Activated CD8-positive, alpha-beta T cell treated with anti-CD3 and anti-CD28 coated beads for 36 hours (primary cell): ENCODE measurements at regions not wholly inside any gene's neighbourhood (a gene's known extent, or its start where the extent isn't known, plus 50 kb on each side); places are given as distances from the start of the nearest gene placed in this dataset.

Experiments used
- ATAC-seq: fragments of 200-7000 bp; cut with Tn5 transposase; one replicate; pipeline ENCODE4 v1.10.0; 2021; ENCODE audit warnings: mild to moderate bottlenecking, moderate library complexity
- CTCF ChIA-PET: fragments of 350-600 bp; sonication (Branson Sonifier 250); formaldehyde crosslinking; loops from one replicate; lab custom pipeline; 2021; ENCODE audit warnings: antibody characterized with exemption; lab: Charles Lee
- POLR2A ChIA-PET: fragments of 350-600 bp; sonication (Branson Sonifier 250); formaldehyde crosslinking; loops from one replicate; lab custom pipeline; 2021; ENCODE audit warnings: antibody characterized with exemption; lab: Charles Lee
- DNase-seq: peaks from one replicate; pipeline ENCODE4 v3.0.0-alpha.2; 2020
- H3K27ac Mint-ChIP-seq: one replicate; pipeline ENCODE4 v1.8.0; 2021; ENCODE audit warnings: mild to moderate bottlenecking, mixed read lengths
- H3K27me3 Mint-ChIP-seq: one replicate; pipeline ENCODE4 v1.8.0; 2021; ENCODE audit warnings: mixed read lengths
- H3K36me3 Mint-ChIP-seq: one replicate; pipeline ENCODE4 v1.8.0; 2021; ENCODE audit warnings: low read depth, mixed read lengths
- H3K4me1 Mint-ChIP-seq: one replicate; pipeline ENCODE4 v1.8.0; 2021; ENCODE audit warnings: low read depth, mixed read lengths
- H3K4me3 Mint-ChIP-seq: one replicate; pipeline ENCODE4 v1.8.0; 2021; ENCODE audit warnings: mild to moderate bottlenecking, moderate library complexity, mixed read lengths
- H3K9me3 Mint-ChIP-seq: one replicate; pipeline ENCODE4 v1.8.0; 2021; ENCODE audit warnings: mixed read lengths
- intact Hi-C: fragments of 100-400 bp; cut with micrococcal nuclease; formaldehyde crosslinking; loops from one replicate; pipeline ENCODE4 v1.10.0; 2022
- TF ChIP-seq, protein P1 (sequence below): fragments of 200-600 bp; IDR thresholded peaks from one replicate; pipeline ENCODE4 v1.8.0; 2022; ENCODE audit warnings: antibody characterized with exemption, mild to moderate bottlenecking

GRCh38 chr9:13651969-13652663 is 372.6 kb upstream of the MPDZ start:
- H3K4me3 Mint-ChIP-seq = no peak overlapping the region
- H3K9me3 Mint-ChIP-seq = peaks cover 9% of the 10 kb centered on the region
- H3K27me3 Mint-ChIP-seq = no peaks in the 10 kb centered on the region
- H3K27ac Mint-ChIP-seq = no peak overlapping the region
- ChIA-PET CTCF (no interaction called here), POLR2A (no interaction called here)
- H3K36me3 Mint-ChIP-seq = no peaks in the 10 kb centered on the region
- ATAC-seq (no peak), DNase-seq (no peak)
- TF ChIP-seq, protein P1, sequence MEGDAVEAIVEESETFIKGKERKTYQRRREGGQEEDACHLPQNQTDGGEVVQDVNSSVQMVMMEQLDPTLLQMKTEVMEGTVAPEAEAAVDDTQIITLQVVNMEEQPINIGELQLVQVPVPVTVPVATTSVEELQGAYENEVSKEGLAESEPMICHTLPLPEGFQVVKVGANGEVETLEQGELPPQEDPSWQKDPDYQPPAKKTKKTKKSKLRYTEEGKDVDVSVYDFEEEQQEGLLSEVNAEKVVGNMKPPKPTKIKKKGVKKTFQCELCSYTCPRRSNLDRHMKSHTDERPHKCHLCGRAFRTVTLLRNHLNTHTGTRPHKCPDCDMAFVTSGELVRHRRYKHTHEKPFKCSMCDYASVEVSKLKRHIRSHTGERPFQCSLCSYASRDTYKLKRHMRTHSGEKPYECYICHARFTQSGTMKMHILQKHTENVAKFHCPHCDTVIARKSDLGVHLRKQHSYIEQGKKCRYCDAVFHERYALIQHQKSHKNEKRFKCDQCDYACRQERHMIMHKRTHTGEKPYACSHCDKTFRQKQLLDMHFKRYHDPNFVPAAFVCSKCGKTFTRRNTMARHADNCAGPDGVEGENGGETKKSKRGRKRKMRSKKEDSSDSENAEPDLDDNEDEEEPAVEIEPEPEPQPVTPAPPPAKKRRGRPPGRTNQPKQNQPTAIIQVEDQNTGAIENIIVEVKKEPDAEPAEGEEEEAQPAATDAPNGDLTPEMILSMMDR = no peak
- intact Hi-C loops = no loop called here
- no peaks in the 10 kb centered on the region for H3K4me1 Mint-ChIP-seq

- intact Hi-C loops = no loop called here
- no peak for DNase-seq
- Mint-ChIP-seq H3K9me3 (peaks cover 9% of the 10 kb centered on the region), H3K4me3 (no peak overlapping the region), H3K27ac (no peak overlapping the region), H3K4me1 (no peaks in the 10 kb centered on the region), H3K27me3 (no peaks in the 10 kb centered on the region), H3K36me3 (no peaks in the 10 kb centered on the region)
- CTCF ChIA-PET = no interaction called here
- POLR2A ChIA-PET = no interaction called here
- TF ChIP-seq, protein P1 = no peak
- no peak for ATAC-seq
Observed at GRCh38 chr9:13651526-13651925, 372.0 kb upstream of the MPDZ start.

GRCh38 chr9:13648676-13649075 is 369.2 kb upstream of the MPDZ start:
- TF ChIP-seq, protein P1 = no peak
- H3K4me1 Mint-ChIP-seq = no peaks in the 10 kb centered on the region
- no peak for ATAC-seq
- no peak overlapping the region for H3K4me3 Mint-ChIP-seq
- intact Hi-C loops = no loop called here
- no peak overlapping the region for H3K27ac Mint-ChIP-seq
- H3K27me3 Mint-ChIP-seq = no peaks in the 10 kb centered on the region
- POLR2A ChIA-PET = no interaction called here
- H3K9me3 Mint-ChIP-seq = peaks cover 11% of the 10 kb centered on the region
- no peaks in the 10 kb centered on the region for H3K36me3 Mint-ChIP-seq
- CTCF ChIA-PET = no interaction called here
- DNase-seq = no peak

DNA sequence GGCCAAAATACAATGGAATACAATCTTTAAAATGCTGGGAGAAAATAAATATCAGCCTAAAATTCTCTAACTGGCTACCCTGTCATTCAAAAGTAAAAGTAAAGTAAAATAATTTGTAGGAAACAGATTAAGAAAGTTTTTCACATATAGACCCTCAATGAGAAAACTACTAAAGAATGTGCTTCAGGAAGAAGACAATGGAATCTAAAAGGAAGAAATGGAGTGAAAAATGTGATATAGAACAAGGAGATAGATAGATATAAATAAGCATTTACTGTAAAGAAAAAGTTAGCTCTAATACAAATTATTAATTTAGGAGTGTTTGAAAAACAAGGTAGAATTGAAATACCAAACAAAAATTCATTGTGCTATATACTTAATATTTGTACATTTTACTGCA is 368.6 kb upstream of the MPDZ start:
- H3K27ac Mint-ChIP-seq = no peak overlapping the region
- no peaks in the 10 kb centered on the region for H3K4me1 Mint-ChIP-seq
- POLR2A ChIA-PET = no interaction called here
- ATAC-seq (no peak), DNase-seq (no peak)
- CTCF ChIA-PET = no interaction called here
- TF ChIP-seq, protein P1 = no peak
- intact Hi-C loops = no loop called here
- no peaks in the 10 kb centered on the region for H3K27me3 Mint-ChIP-seq
- no peak overlapping the region for H3K4me3 Mint-ChIP-seq
- H3K9me3 Mint-ChIP-seq = peaks cover 11% of the 10 kb centered on the region
- H3K36me3 Mint-ChIP-seq = no peaks in the 10 kb centered on the region

DNA sequence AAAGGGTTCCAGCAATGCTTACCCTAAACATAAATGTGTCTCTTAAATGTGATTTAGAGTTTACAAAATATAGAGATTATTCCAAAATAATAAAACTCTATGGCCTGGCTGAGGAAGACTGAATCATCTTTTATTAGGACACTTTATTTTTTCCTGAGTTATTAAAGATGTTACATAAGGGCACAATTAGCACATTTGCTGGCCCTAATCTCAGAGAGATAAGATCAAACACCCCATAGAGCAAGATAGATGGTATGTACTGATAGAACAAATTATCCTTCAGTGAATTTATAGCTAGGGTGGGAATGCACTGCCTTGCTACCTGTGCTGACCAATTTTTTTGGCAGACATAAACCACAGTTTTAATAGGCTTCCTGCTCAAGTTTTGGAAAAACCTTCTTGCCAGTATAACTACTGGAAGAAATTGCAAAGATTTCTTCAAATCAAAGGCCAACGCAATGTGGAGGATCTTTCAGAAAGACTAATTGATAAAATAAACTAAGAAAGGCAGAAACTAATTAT is 367.1 kb upstream of the MPDZ start:
- Mint-ChIP-seq H3K27ac (no peak overlapping the region), H3K36me3 (no peaks in the 10 kb centered on the region), H3K27me3 (no peaks in the 10 kb centered on the region), H3K4me1 (no peaks in the 10 kb centered on the region), H3K9me3 (peaks cover 11% of the 10 kb centered on the region), H3K4me3 (no peak overlapping the region)
- ChIA-PET POLR2A (no interaction called here), CTCF (no interaction called here)
- intact Hi-C loops = no loop called here
- TF ChIP-seq, protein P1 = no peak
- DNase-seq (no peak), ATAC-seq (no peak)
